ENCODE measurements at regions not wholly inside any gene's neighbourhood (a gene's known extent, or its start where the extent isn't known, plus 50 kb on each side); places are given as distances from the start of the nearest gene placed in this dataset.

DNA sequence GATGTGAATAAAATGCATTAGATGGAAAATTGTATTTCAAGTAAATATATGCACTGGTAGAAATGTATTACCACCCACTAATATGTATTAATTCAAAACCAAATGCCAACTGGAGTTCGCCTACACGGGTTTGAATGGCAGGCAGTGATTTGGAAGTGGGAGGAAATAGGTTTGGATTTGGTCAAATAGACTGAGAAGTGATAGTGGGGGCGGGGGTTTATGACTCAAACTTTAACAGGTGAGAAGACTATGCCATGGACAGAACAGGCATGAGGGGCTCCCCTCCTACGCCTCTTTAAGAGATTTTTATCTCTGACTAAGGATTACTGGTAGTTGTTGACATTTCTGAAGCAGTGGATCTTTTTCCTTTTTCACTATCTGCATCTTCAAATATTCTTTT, 677.8 kb downstream of the NTRK3 start:
- no peaks in the 10 kb centered on the region for H3K4me1 ChIP-seq (ENCODE audit: control insufficient read depth in 1 of 2, low read depth in 2 of 2)
- TF ChIP-seq, protein P1, sequence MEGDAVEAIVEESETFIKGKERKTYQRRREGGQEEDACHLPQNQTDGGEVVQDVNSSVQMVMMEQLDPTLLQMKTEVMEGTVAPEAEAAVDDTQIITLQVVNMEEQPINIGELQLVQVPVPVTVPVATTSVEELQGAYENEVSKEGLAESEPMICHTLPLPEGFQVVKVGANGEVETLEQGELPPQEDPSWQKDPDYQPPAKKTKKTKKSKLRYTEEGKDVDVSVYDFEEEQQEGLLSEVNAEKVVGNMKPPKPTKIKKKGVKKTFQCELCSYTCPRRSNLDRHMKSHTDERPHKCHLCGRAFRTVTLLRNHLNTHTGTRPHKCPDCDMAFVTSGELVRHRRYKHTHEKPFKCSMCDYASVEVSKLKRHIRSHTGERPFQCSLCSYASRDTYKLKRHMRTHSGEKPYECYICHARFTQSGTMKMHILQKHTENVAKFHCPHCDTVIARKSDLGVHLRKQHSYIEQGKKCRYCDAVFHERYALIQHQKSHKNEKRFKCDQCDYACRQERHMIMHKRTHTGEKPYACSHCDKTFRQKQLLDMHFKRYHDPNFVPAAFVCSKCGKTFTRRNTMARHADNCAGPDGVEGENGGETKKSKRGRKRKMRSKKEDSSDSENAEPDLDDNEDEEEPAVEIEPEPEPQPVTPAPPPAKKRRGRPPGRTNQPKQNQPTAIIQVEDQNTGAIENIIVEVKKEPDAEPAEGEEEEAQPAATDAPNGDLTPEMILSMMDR (IDR thresholded peaks at IDR 0.05), result no peak

DNA sequence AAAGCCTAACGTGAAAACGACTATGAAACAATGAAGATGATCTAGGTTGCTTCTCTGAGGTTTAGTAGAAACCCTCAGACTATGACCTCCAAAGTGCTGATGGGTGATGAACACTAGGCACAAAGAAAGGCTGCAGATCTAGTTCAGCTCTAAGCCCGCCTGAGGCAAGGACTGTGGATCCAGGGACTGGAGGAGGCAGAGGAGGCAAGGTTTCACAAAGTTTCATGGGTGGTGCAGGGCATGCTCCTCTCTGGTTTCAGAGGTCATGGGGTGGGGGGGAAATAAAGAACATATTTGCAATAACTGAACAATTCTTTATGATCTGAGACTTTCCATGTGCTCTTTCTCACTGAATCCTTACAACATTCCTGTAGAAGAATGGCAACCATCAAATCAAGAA, 679.2 kb downstream of the NTRK3 start:
- DNase-seq (ENCODE audit: low spot score) (no peak), ATAC-seq (ENCODE audit: insufficient number of reproducible peaks, low FRiP score, low read depth) (no peak)
- Histone ChIP-seq H3K27ac (no peak overlapping the region), H3K36me3 (no peaks in the 10 kb centered on the region), H3K27me3 (replicated peaks; ENCODE audit: insufficient read depth) (no peaks in the 10 kb centered on the region), H3K4me1 (ENCODE audit: control insufficient read depth in 1 of 2, low read depth in 2 of 2) (no peaks in the 10 kb centered on the region), H3K9me3 (no peaks in the 10 kb centered on the region), H3K4me3 (no peak overlapping the region)
- TF ChIP-seq, protein P1 (IDR thresholded peaks at IDR 0.05), result no peak

More for the DNA sequence above, 677.8 kb downstream of the NTRK3 start:
- Histone ChIP-seq H3K27me3 (replicated peaks; ENCODE audit: insufficient read depth) (no peaks in the 10 kb centered on the region), H3K36me3 (no peaks in the 10 kb centered on the region), H3K4me3 (no peak overlapping the region), H3K9me3 (no peaks in the 10 kb centered on the region), H3K27ac (no peak overlapping the region)
- no peak for ATAC-seq (ENCODE audit: insufficient number of reproducible peaks, low FRiP score, low read depth)
- DNase-seq (ENCODE audit: low spot score), result no peak

DNA sequence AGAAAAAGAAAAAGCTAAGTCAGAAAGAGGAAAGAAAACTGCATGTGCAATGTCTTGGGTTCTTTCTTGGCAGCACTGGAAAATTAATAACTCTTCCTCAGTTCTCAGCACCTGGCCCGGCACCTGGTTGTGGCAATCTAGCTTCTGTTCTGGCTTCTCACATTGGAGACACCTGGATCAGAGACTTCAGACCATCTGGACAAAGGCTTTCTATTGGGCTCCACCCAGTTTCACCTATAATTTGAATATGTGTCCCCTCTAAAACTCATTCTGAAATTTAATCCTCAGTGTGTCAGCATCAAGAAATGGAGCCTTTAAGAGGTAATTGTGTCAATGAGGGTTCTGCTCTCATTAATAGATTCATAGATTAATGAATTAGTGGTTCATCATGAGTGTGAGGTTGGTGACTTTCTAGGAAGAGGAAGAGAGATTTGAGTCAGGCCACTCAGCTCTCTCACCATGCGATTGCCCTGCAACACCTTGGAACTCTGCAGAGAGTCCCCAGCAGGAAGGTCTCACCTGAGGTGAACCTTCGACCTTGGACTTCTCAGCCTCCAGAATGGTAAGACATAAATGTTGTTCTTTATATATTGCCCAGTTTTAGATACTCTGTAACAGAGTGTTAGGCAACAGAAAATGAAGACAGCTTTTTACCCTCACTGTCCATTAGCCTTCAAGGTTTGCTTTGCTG, 679.9 kb downstream of the NTRK3 start:
- DNase-seq (ENCODE audit: low spot score) (no peak), ATAC-seq (ENCODE audit: insufficient number of reproducible peaks, low FRiP score, low read depth) (no peak)
- H3K4me1 ChIP-seq (ENCODE audit: control insufficient read depth in 1 of 2, low read depth in 2 of 2), result no peaks in the 10 kb centered on the region
- no peaks in the 10 kb centered on the region for H3K36me3 ChIP-seq
- no peaks in the 10 kb centered on the region for H3K27me3 ChIP-seq (replicated peaks; ENCODE audit: insufficient read depth)
- TF ChIP-seq, protein P1 (IDR thresholded peaks at IDR 0.05), result no peak
- no peak overlapping the region for H3K27ac ChIP-seq
- no peak overlapping the region for H3K4me3 ChIP-seq
- no peaks in the 10 kb centered on the region for H3K9me3 ChIP-seq

DNA sequence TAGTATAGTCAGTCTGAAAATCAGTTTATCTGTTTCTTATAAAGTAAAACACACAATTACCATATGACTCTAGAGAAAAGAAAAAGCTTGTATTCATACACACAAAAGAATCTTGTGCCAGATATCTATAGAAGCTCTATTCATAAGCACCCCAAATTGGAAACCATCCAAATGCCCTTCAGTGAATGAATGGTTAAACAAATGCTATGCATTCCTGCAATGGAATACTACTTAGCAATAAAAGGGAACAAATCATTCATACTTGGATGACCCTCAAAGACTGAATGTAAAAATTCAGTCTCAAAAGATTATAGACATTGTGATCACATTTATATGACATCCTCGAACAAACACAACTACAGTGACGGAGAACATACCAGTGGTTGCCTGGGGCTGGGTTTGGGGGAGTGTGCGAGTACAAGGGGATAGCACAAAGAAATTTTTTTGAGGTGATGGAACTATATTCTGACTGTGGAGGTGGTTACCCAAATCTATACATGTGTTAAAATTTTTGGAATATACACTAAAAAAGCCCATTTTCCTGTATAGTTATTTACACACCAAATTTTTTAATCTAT, 680.6 kb downstream of the NTRK3 start:
- ATAC-seq (ENCODE audit: insufficient number of reproducible peaks, low FRiP score, low read depth) (no peak), DNase-seq (ENCODE audit: low spot score) (no peak)
- TF ChIP-seq, protein P1 (IDR thresholded peaks at IDR 0.05), result no peak
- Histone ChIP-seq H3K4me3 (no peak overlapping the region), H3K9me3 (no peaks in the 10 kb centered on the region), H3K36me3 (no peaks in the 10 kb centered on the region), H3K27me3 (replicated peaks; ENCODE audit: insufficient read depth) (no peaks in the 10 kb centered on the region), H3K27ac (no peak overlapping the region), H3K4me1 (ENCODE audit: control insufficient read depth in 1 of 2, low read depth in 2 of 2) (no peaks in the 10 kb centered on the region)

DNA sequence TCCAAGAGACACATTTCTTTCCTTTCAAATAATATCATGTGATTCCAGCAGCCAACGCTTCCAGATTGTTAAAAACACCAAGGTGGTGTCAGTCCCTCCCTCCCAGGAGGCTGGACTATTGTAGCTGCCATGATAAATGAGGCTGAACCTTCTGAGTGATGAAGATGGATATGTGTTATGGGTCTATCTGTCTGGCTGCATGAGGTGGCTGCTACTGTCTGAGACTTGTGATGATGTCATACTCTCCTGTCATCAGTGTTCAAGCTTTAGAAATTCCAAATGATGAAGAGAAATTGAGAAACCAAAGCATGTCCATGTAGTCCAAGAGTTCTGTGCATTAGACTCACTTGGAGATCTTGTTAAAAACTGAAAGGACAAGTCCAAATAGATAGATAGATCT, 683.0 kb downstream of the NTRK3 start:
- Histone ChIP-seq H3K4me3 (no peak overlapping the region), H3K36me3 (no peaks in the 10 kb centered on the region), H3K9me3 (no peaks in the 10 kb centered on the region), H3K27ac (no peak overlapping the region), H3K27me3 (replicated peaks; ENCODE audit: insufficient read depth) (no peaks in the 10 kb centered on the region), H3K4me1 (ENCODE audit: control insufficient read depth in 1 of 2, low read depth in 2 of 2) (no peaks in the 10 kb centered on the region)
- ATAC-seq (ENCODE audit: insufficient number of reproducible peaks, low FRiP score, low read depth) (no peak), DNase-seq (ENCODE audit: low spot score) (no peak)
- TF ChIP-seq, protein P1 (IDR thresholded peaks at IDR 0.05), result no peak
